ENCODE measurements at regions not wholly inside any gene's neighbourhood (a gene's known extent, or its start where the extent isn't known, plus 50 kb on each side); places are given as distances from the start of the nearest gene placed in this dataset.
"Not testable (repeated sequence)": the region's sequence is repeated elsewhere in the genome, so short reads cannot be mapped to it uniquely, and the experiment has no call there.

DNA sequence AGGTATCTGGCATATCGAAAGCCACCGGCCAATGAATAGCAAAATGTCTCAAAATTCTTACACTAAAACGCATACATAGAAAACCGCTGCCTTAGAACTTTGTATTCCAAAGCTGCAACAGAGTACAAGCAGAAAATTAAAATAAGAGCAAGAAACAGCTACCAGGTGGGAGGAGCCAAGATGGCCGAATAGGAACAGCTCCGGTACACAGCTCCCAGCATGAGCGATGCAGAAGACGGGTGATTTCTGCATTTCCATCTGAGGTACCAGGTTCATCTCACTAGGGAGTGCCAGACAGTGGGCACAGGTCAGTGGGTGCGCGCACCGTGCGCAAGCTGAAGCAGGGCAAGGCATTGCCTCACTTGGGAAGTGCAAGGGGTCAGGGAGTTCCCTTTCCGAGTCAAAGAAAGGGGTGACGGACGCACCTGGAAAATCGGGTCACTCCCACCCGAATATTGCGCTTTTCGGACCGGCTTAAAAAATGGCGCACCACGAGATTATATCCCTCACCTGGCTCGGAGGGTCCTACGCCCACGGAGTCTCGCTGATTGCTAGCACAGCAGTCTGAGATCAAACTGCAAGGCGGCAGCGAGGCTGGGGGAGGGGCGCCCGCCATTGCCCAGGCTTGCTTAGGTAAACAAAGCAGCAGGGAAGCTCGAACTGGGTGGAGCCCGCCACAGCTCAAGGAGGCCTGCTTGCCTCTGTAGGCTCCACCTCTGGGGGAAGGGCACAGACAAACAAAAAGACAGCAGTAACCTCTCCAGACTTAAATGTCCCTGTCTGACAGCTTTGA is 367.2 kb upstream of the ATP11B start:
- peak; percentile 15 for DNase-seq

- not testable (repeated sequence) for DNase-seq
Observed at GRCh38 chr3:182431972-182432371, 361.3 kb upstream of the ATP11B start.

DNA sequence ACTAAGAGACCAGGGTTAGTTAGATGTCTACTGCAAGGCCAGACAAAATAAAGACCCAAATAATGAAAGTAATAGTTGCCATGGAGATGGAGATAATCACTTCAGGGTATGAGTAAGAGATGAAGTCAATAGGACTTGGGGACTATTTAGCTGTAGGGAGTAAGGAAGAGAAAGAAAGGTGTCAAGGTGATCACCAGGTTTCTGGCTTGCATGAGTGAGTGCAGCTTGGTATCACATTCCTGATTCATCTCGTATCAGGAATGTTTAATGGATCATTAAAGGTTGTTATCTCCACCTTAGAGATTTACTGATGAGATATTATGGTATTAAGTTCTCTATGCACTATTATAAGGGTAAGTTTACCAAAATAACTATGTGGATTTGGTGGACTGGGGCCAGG is 357.4 kb upstream of the ATP11B start:
- DNase-seq: no peak

- DNase-seq: peak; percentile 33
Observed at GRCh38 chr3:182436547-182436946, 356.8 kb upstream of the ATP11B start.

DNA sequence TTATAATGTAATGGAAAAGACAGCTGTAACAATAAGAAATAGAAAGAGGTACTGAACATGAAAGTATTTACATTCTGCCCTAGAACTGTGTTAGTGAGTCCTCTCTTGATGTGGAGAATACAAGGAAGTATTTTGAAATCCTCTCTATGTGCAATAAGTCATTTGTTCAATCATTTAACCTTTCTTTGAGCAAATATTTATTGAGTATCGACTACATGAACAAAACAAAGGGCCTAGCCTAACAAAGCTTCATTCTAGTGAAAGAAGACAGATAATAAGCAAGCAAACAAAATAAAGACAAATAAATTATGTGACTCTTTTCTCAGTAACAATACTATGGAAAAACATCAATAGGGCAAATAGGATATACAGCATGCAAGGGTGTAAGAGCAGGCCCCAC is 354.9 kb upstream of the ATP11B start:
- no peak for DNase-seq

DNA sequence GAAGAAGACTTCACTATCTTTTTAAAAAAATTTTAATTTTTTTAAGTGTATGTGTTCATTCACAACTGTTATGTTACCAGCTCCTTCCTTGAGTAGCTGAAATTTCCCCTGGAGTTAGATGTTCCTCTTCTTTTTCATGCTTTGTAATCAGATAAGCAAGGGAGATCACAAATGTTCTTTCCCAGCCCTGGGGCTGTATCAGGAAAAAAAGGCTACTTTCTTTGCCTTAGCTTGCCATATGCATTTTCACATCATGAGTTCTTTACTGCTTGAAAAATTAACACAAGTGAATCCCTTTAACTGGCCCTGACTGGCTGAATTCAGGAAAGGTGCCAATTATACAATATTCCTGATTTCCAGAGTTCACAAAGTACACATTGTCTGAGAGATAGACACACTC is 353.2 kb upstream of the ATP11B start:
- DNase-seq: no peak

GRCh38 chr3:182445576-182445975 is 347.7 kb upstream of the ATP11B start:
- no peak for DNase-seq

DNA sequence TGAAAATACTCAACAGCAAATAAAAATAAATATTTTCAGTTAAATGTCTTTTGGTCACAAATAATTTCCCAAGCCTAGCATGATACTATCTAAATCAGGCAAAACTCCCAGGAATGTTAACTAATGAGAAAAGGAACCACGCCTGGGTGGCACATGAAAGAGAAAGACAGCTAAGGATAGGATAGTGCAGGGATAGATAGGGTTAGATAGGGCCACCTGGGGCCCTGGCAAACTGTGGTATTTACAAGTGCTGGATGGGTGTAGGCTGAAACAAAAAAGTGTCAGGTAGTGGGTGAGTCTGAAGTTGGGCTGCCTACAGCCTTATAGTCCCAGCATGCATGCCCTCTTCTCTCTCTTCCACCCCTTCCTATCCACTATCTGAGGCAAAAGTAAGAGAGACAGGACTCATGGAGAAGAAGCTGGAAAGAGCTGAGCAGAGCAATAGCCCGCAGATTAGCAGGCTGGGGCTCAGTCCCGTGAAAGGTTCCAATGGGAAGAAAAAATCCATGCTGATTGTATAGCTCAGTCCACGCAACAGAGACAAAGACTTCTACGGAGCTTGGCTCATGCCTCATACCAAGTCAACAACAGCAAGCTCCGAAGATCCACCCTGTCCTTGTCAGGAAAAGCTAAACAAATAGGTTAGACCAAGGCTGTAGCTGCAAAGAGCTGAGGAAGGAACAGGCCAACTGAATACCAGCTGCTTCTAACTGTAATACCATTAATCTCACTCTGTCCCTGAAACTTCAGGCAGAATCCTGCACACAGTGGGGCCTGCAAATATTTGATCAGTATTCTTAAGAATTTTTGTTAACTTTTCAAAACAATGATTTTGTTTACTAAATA is 342.1 kb upstream of the ATP11B start:
- DNase-seq: no peak

GRCh38 chr3:182451871-182452270 is 341.4 kb upstream of the ATP11B start:
- DNase-seq: no peak

- DNase-seq: no peak
Observed at GRCh38 chr3:182455011-182455410, 338.3 kb upstream of the ATP11B start.

- no peak for DNase-seq
Observed at GRCh38 chr3:182460303-182460702, 333.0 kb upstream of the ATP11B start.

DNA sequence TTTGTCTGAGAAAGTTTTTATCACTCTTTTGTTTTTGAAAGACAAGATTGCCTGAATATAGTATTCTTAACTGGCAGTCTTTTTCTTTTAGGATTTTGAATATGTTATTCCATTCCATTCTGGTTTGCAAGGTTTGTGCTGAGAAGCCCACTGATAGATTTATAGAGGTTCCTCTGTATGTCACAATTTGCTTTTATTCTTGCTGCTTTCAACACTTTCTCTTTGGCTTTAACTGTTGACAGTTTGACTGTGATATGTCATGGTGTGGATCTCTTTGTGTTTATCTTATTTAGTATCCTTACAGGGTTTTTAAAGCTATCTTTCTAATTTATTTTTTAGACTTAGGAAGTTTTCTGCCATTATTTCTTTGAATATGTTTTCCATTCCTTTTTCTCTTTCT is 331.2 kb upstream of the ATP11B start:
- DNase-seq: no peak

DNA sequence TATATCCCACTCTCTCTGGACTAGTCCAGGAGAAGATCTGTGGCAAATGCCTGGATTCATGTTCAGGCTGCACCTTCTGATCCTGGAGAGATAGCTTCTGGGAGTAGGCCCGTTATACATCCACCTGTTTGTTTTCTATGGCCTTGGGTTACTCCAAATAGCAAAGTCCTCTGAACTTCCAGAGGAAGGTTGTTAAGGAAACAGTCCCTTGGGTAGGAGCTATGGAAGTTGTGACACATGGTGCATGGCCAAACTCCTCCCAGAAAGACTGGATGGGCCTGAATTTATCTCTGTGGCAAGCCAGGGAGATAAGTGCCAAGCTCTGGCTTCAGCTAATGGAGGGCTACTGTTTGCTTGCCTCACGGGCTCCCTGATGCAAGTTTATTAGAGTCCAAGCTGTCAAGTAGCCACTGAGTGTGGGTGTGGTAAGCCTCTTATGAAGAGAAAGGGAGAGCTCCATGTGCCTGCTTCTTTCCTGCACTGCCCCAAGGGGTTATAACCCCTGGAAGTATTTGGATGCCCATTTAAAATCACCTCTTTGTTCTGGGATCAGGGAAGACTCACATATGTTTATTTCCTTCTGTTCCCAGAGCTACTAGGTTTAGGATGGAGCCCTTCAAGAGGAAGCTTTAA is 328.7 kb upstream of the ATP11B start:
- no peak for DNase-seq

- no peak for DNase-seq
Observed at GRCh38 chr3:182465301-182466185, 327.8 kb upstream of the ATP11B start.

- no peak for DNase-seq
Observed at GRCh38 chr3:182469086-182469485, 324.2 kb upstream of the ATP11B start.

DNA sequence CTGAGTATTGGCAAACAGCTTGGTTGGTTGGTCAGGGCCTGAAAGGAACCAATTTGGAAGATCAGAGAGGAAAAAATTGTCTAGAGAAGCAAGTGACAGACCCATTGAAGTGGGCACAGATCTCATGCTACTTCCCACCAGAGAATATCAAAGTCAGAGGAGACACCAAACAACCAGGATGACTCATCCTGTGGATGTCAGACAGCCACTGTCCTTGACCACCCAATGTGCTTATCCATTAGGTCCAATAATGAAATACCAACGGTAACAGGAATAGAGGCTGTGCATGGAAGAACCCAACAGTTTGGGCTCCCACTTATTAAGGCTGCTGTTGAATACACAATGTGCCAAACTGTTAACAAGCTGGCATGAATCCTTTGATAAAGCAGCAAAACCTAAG is 323.1 kb upstream of the ATP11B start:
- DNase-seq: no peak

GRCh38 chr3:182473191-182473710 is 320.1 kb upstream of the ATP11B start:
- no peak for DNase-seq

DNA sequence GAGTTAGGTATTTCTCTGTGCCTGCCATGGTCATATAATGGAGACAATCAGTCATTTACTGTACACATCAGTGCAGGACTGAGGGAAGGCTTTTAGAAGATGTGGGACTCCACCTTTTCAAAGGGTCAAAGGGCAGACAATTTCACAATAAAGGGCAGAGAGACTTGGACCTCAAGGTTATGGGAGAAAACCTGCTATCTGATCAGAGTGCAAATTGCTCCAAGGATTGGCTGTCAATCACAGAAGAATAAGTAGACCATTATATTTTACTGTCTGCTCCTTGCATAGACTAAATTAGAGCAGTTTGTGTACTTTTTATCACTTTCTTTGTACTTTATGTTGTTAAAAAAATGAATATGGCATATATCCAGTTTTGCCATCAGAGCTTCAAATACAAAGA is 314.9 kb upstream of the ATP11B start:
- no peak for DNase-seq

DNA sequence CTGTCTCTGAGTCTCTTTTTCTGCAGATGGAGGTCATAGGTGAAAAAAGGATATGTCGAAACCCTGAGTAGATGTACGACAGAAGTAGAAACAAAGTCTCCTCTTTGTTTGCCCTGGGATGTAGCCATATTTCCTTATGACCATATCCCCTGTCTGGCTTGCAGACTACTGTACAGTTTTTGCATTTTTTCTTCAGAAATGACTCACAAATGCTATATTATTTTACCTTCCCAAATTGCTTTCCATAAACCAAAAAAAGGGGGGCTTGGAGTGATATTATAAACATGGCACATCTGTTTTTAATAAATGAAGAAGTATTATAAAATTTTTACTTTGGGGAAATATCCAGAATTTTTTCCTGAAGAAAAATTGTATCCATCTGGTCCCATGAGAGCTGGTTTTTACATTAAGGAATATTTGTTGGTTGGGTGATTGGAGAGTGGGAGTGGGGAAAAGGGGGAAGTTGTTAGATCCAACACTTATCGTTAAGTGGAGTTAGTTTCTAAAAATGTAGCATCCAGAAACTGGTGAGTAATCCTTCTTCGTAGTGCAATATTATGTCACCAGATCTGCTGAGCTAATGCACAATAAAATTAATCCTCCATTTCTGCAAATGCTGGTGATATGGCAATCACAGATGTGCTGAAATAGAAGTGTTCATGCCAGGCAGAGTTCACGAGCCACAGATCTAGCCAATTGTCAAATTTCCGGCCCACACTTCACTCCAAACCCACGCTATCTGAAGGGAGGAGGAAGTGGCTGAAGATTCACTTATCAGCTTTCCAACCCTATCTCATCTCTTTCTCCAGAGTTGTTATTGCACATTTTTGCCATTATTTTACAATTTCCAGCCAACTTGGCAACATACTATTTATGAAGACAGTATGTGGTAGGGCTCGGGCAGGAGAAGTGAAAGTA is 313.6 kb upstream of the ATP11B start:
- DNase-seq: no peak

GRCh38 chr3:182482705-182483104 is 310.6 kb upstream of the ATP11B start:
- DNase-seq: peak; percentile 1

DNA sequence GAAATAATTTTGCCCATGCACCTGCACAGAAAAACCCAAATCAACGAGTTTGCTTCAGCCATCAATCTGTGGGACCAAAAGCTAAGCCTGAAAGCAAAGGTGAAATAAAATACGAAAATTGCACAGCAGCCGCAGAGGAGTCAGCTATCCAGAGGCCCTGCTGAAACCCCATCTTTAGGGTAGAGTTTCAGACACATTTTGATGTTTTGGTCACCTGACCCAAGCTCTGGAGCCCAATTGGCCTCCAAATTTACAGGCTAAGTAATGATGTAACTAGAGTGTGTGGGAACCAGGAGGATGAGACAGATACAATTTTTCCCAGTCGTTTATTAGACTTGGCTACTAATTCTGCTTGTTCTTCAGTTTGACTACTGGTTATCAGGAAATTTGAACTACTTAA is 308.6 kb upstream of the ATP11B start:
- peak; percentile 66 for DNase-seq

Data from NCI-H2171 (cell line).